ENCODE measurements at regions not wholly inside any gene's neighbourhood (a gene's known extent, or its start where the extent isn't known, plus 50 kb on each side); places are given as distances from the start of the nearest gene placed in this dataset.

DNA sequence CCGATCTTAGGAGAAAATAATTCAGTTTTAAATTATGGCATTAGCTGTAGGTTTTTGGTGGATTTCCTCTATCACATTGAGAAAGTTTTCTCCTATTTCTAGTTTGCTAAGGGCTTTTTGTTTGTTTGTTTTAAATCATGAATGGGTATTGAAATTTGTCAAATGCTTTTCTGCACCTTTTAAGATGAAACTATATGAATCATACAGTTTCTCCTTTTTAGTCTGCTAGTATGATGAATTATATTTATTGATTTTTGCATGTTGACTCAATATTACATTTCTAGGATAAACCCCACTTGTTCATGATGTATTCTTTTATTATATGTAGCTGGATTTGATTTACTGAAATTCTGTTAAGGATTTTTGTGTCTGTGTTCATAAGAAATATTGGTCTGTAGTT is 70.3 kb upstream of the PIP4K2A start:
- H2BK120ac ChIP-seq (ENCODE audit: insufficient read depth, low read length, poor library complexity): no peak overlapping the region
- H4K91ac ChIP-seq (ENCODE audit: low read depth, low read length): no peak overlapping the region
- no peak overlapping the region for H2AFZ ChIP-seq (ENCODE audit: insufficient read depth, low read length, poor library complexity)
- no peak overlapping the region for H3K14ac ChIP-seq (ENCODE audit: low read length)
- H2AK5ac ChIP-seq (ENCODE audit: low read length): no peak overlapping the region
- H4K12ac ChIP-seq (ENCODE audit: low read depth, low read length): no peak overlapping the region
- no peak overlapping the region for H3K18ac ChIP-seq (ENCODE audit: low read length)
- H3K79me2 ChIP-seq (ENCODE audit: control insufficient read depth, insufficient read depth, low read length, poor library complexity): no peaks in the 10 kb centered on the region
- no peaks in the 10 kb centered on the region for H3K27me3 ChIP-seq (ENCODE audit: insufficient read depth, low read length)
- H2BK12ac ChIP-seq (ENCODE audit: low read length): no peak overlapping the region
- H3K36me3 ChIP-seq (ENCODE audit: control insufficient read depth in 1 of 2, insufficient read depth in 2 of 2, low read length in 2 of 2): no peaks in the 10 kb centered on the region
- no peak overlapping the region for H3K27ac ChIP-seq (ENCODE audit: low read depth, low read length)
- no peaks in the 10 kb centered on the region for H3K4me1 ChIP-seq (ENCODE audit: control insufficient read depth in 1 of 2, insufficient read depth in 2 of 2, low read length in 2 of 2)
- H3K9ac ChIP-seq (ENCODE audit: low read length): no peak overlapping the region
- H3K4me2 ChIP-seq (ENCODE audit: low read length): no peak overlapping the region
- no peak overlapping the region for H4K8ac ChIP-seq (ENCODE audit: low read depth, low read length)
- no peak overlapping the region for H3K4me3 ChIP-seq (ENCODE audit: low read depth, low read length)
- no peak for DNase-seq
- H3K23ac ChIP-seq (ENCODE audit: low read length): no peak overlapping the region
- no peaks in the 10 kb centered on the region for H3K9me3 ChIP-seq (ENCODE audit: insufficient read depth, low read depth, low read length)
- no peak overlapping the region for H3K4ac ChIP-seq (ENCODE audit: low read depth, low read length)
- H3K79me1 ChIP-seq (ENCODE audit: low read length): no peaks in the 10 kb centered on the region
- H2BK5ac ChIP-seq (ENCODE audit: low read depth, low read length, poor library complexity): no peak overlapping the region
- no CpG with 5 or more reads among the region's 1 CpG for WGBS (ENCODE audit: extremely low coverage, insufficient coverage, insufficient read length)

DNA sequence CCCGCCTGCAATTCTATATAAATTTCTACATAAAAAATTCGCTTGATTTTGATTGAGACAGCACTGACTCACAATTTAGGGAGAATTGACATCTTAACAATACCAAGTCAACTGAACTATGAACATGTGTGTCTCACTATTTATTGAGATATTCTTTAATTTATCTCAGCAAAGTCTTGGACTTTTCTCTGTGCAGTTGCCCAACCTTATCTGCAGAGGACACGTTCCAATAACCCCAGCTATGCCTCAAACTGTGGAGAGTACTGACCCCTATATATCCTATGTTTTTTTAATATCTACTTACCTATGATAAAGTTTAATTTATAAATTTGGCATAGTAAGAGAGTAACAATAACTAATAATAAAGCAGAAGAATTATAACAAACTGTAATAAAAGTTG is 69.4 kb upstream of the PIP4K2A start:
- no CpG with 5 or more reads among the region's 3 CpGs for WGBS (ENCODE audit: extremely low coverage, insufficient coverage, insufficient read length)
- H3K14ac ChIP-seq (ENCODE audit: low read length): no peak overlapping the region
- H3K9ac ChIP-seq (ENCODE audit: low read length): no peak overlapping the region

DNA sequence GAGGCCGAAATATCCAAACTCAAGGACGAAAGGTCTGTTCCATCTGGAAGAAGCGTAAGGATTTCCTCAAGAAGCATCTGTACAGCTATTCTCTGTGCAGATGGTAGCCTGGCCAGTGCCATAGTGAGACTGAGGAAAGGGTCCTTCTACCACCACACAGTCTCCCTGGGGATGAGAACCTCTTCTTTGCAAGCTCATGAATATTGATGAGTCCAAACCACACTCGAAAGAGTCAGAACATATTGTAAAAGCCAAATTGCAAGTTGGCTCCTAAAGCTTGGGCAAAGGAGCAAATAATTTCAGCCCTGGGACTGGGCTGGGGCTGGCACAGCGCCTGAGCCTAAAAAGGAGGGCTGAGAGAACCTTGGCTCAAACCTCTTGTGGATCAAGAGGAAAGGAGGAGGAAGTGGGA is 66.1 kb upstream of the PIP4K2A start:
- no peak overlapping the region for H2BK5ac ChIP-seq (ENCODE audit: low read depth, low read length, poor library complexity)
- H3K79me1 ChIP-seq (ENCODE audit: low read length): no peaks in the 10 kb centered on the region
- H4K91ac ChIP-seq (ENCODE audit: low read depth, low read length): no peak overlapping the region
- H3K18ac ChIP-seq (ENCODE audit: low read length): no peak overlapping the region
- no peak overlapping the region for H4K12ac ChIP-seq (ENCODE audit: low read depth, low read length)
- no peak overlapping the region for H3K4ac ChIP-seq (ENCODE audit: low read depth, low read length)
- H3K14ac ChIP-seq (ENCODE audit: low read length): no peak overlapping the region
- H3K23ac ChIP-seq (ENCODE audit: low read length): no peak overlapping the region
- no peak overlapping the region for H3K4me3 ChIP-seq (ENCODE audit: low read depth, low read length)
- H2BK12ac ChIP-seq (ENCODE audit: low read length): no peak overlapping the region
- no peak overlapping the region for H2AK5ac ChIP-seq (ENCODE audit: low read length)
- DNase-seq: no peak
- no peaks in the 10 kb centered on the region for H3K79me2 ChIP-seq (ENCODE audit: control insufficient read depth, insufficient read depth, low read length, poor library complexity)
- H3K27me3 ChIP-seq (ENCODE audit: insufficient read depth, low read length): no peaks in the 10 kb centered on the region
- H4K8ac ChIP-seq (ENCODE audit: low read depth, low read length): no peak overlapping the region
- no CpG with 5 or more reads among the region's 5 CpGs for WGBS (ENCODE audit: extremely low coverage, insufficient coverage, insufficient read length)
- H3K4me1 ChIP-seq (ENCODE audit: control insufficient read depth in 1 of 2, insufficient read depth in 2 of 2, low read length in 2 of 2): peaks cover 0 to 1% of the 10 kb centered on the region in 2 experiments
- no peaks in the 10 kb centered on the region for H3K9me3 ChIP-seq (ENCODE audit: insufficient read depth, low read depth, low read length)
- H3K27ac ChIP-seq (ENCODE audit: low read depth, low read length): no peak overlapping the region
- H2BK120ac ChIP-seq (ENCODE audit: insufficient read depth, low read length, poor library complexity): no peak overlapping the region
- H3K9ac ChIP-seq (ENCODE audit: low read length): no peak overlapping the region
- H3K36me3 ChIP-seq (ENCODE audit: control insufficient read depth in 1 of 2, insufficient read depth in 2 of 2, low read length in 2 of 2): no peaks in the 10 kb centered on the region
- no peak overlapping the region for H3K4me2 ChIP-seq (ENCODE audit: low read length)
- H2AFZ ChIP-seq (ENCODE audit: insufficient read depth, low read length, poor library complexity): no peak overlapping the region

More for the DNA sequence above, 69.4 kb upstream of the PIP4K2A start:
- Histone ChIP-seq H3K23ac (ENCODE audit: low read length) (no peak overlapping the region), H3K79me2 (ENCODE audit: control insufficient read depth, insufficient read depth, low read length, poor library complexity) (no peaks in the 10 kb centered on the region), H3K4me2 (ENCODE audit: low read length) (no peak overlapping the region), H3K4me1 (ENCODE audit: control insufficient read depth in 1 of 2, insufficient read depth in 2 of 2, low read length in 2 of 2) (peaks cover 0 to under 1% of the 10 kb centered on the region in 2 experiments), H2BK12ac (ENCODE audit: low read length) (no peak overlapping the region), H3K79me1 (ENCODE audit: low read length) (no peaks in the 10 kb centered on the region), H3K36me3 (ENCODE audit: control insufficient read depth in 1 of 2, insufficient read depth in 2 of 2, low read length in 2 of 2) (no peaks in the 10 kb centered on the region), H3K27me3 (ENCODE audit: insufficient read depth, low read length) (no peaks in the 10 kb centered on the region), H2BK5ac (ENCODE audit: low read depth, low read length, poor library complexity) (no peak overlapping the region), H4K8ac (ENCODE audit: low read depth, low read length) (no peak overlapping the region), H2AK5ac (ENCODE audit: low read length) (no peak overlapping the region), H3K4ac (ENCODE audit: low read depth, low read length) (no peak overlapping the region), H3K9me3 (ENCODE audit: insufficient read depth, low read depth, low read length) (no peaks in the 10 kb centered on the region), H3K4me3 (ENCODE audit: low read depth, low read length) (no peak overlapping the region), H4K12ac (ENCODE audit: low read depth, low read length) (no peak overlapping the region), H2AFZ (ENCODE audit: insufficient read depth, low read length, poor library complexity) (no peak overlapping the region), H2BK120ac (ENCODE audit: insufficient read depth, low read length, poor library complexity) (no peak overlapping the region), H4K91ac (ENCODE audit: low read depth, low read length) (no peak overlapping the region), H3K18ac (ENCODE audit: low read length) (no peak overlapping the region), H3K27ac (ENCODE audit: low read depth, low read length) (no peak overlapping the region)
- DNase-seq: no peak

DNA sequence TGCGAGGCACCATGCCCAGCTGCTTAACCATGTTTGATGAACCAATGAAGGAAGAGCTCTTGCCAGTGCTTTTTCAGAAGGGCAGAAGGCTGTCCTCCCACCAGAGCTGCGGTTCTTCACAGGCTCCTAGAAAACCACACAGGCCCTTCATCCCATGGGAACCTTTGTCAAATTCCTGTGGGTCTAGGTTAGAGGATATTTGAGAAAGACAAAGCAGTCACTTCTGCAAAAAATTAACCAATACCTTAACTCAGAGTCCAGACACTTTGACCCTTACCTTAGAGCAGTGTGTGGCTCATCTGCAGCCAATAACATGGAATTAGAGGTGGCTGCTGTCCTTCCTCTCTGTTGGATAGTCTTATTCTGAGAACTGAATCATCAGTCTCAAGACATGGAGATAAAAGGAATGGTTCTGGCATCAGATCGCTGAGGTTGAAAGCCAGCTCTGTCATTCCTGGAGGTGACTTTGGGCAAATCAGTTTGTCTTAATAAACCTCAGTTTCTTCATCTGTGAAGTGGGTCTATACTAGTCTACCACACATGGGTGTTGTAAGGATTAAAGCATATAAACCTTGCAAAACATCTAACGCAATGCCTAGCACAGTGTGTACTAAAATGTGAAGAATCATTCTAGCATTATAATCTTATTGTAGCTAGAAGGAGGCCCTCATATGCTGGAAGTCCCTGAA is 65.1 kb upstream of the PIP4K2A start:
- Histone ChIP-seq H2AFZ (ENCODE audit: insufficient read depth, low read length, poor library complexity) (no peak overlapping the region), H3K4me1 (ENCODE audit: control insufficient read depth in 1 of 2, insufficient read depth in 2 of 2, low read length in 2 of 2) (peaks cover 0 to 1% of the 10 kb centered on the region in 2 experiments), H2BK12ac (ENCODE audit: low read length) (no peak overlapping the region), H2BK5ac (ENCODE audit: low read depth, low read length, poor library complexity) (no peak overlapping the region), H4K8ac (ENCODE audit: low read depth, low read length) (no peak overlapping the region), H3K27ac (ENCODE audit: low read depth, low read length) (no peak overlapping the region), H3K23ac (ENCODE audit: low read length) (no peak overlapping the region), H4K91ac (ENCODE audit: low read depth, low read length) (no peak overlapping the region), H3K4me2 (ENCODE audit: low read length) (no peak overlapping the region), H3K9ac (ENCODE audit: low read length) (no peak overlapping the region), H3K27me3 (ENCODE audit: insufficient read depth, low read length) (no peaks in the 10 kb centered on the region), H3K79me2 (ENCODE audit: control insufficient read depth, insufficient read depth, low read length, poor library complexity) (no peaks in the 10 kb centered on the region), H3K79me1 (ENCODE audit: low read length) (no peaks in the 10 kb centered on the region), H4K12ac (ENCODE audit: low read depth, low read length) (no peak overlapping the region), H2BK120ac (ENCODE audit: insufficient read depth, low read length, poor library complexity) (no peak overlapping the region), H3K18ac (ENCODE audit: low read length) (no peak overlapping the region), H3K36me3 (ENCODE audit: control insufficient read depth in 1 of 2, insufficient read depth in 2 of 2, low read length in 2 of 2) (no peaks in the 10 kb centered on the region), H2AK5ac (ENCODE audit: low read length) (no peak overlapping the region), H3K4me3 (ENCODE audit: low read depth, low read length) (no peak overlapping the region), H3K4ac (ENCODE audit: low read depth, low read length) (no peak overlapping the region), H3K9me3 (ENCODE audit: insufficient read depth, low read depth, low read length) (no peaks in the 10 kb centered on the region), H3K14ac (ENCODE audit: low read length) (no peak overlapping the region)
- no CpG with 5 or more reads among the region's 4 CpGs for WGBS (ENCODE audit: extremely low coverage, insufficient coverage, insufficient read length)
- no peak for DNase-seq
